Fibroblast of lung (primary cell): ENCODE measurements at regions not wholly inside any gene's neighbourhood (a gene's known extent, or its start where the extent isn't known, plus 50 kb on each side); places are given as distances from the start of the nearest gene placed in this dataset.

Experiments used
- DNase-seq, 2 donors: peaks; one replicate each; pipeline versions ENCODE4 v3.0.0 to v3.0.0-alpha.2; 2010; ENCODE audit warnings: low read depth in 2 of 2
- H2AFZ ChIP-seq: 2 replicates; pipeline ENCODE4 v1.5.1; 2012; ENCODE audit warnings: low read length, control low read depth, inconsistent platforms
- H3K27ac ChIP-seq: 2 replicates; pipeline ENCODE4 v1.5.1; 2011; ENCODE audit warnings: low read length, control low read depth; ENCODE audit not compliant: insufficient read depth
- H3K27me3 ChIP-seq: 2 replicates; pipeline ENCODE4 v1.5.1; 2011; ENCODE audit warnings: mild to moderate bottlenecking, low read length; ENCODE audit not compliant: control insufficient read depth, insufficient read depth
- H3K36me3 ChIP-seq: 2 replicates; pipeline ENCODE4 v1.5.1; 2011; ENCODE audit warnings: low read length; ENCODE audit not compliant: control insufficient read depth, insufficient read depth
- H3K4me1 ChIP-seq: 2 replicates; pipeline ENCODE4 v1.5.1; 2011; ENCODE audit warnings: low read length; ENCODE audit not compliant: control insufficient read depth, insufficient read depth; ENCODE audit errors: extremely low read depth
- H3K4me2 ChIP-seq: 2 replicates; pipeline ENCODE4 v1.5.1; 2011; ENCODE audit warnings: low read length, control low read depth; ENCODE audit not compliant: insufficient read depth; ENCODE audit errors: extremely low read depth
- H3K4me3 ChIP-seq, 4 experiments: fragments of 200-600 bp in 1 of 4; sonication (generic) in 1 of 4; replicated peaks in 1 of 4; 2 replicates each; pipeline ENCODE4 v1.5.1; 2011 to 2016; ENCODE audit warnings: low read length in 4 of 4, low read depth in 3 of 4, mild to moderate bottlenecking in 3 of 4, control low read depth in 2 of 4, inconsistent platforms in 1 of 4, mixed read lengths in 1 of 4; ENCODE audit not compliant: insufficient read depth in 1 of 4; ENCODE audit errors: control extremely low read depth in 1 of 4
- H3K79me2 ChIP-seq: 2 replicates; pipeline ENCODE4 v1.5.1; 2012; ENCODE audit warnings: mild to moderate bottlenecking, low read length, inconsistent platforms; ENCODE audit not compliant: control insufficient read depth, insufficient read depth
- H3K9ac ChIP-seq: 2 replicates; pipeline ENCODE4 v1.5.1; 2011; ENCODE audit warnings: mild to moderate bottlenecking, low read length, control low read depth; ENCODE audit not compliant: insufficient read depth
- H3K9me3 ChIP-seq: 2 replicates; pipeline ENCODE4 v1.5.1; 2012; ENCODE audit warnings: low read depth, low read length; ENCODE audit not compliant: control insufficient read depth, insufficient read depth
- H4K20me1 ChIP-seq: 2 replicates; pipeline ENCODE4 v1.5.1; 2011; ENCODE audit warnings: low read length; ENCODE audit not compliant: control insufficient read depth, insufficient read depth; ENCODE audit errors: extremely low read depth
- CTCF ChIP-seq, 2 donors: IDR thresholded peaks in 1 of 2; conservative IDR thresholded peaks in 1 of 2; 1 replicate in 1 of 2; 2 replicates in 1 of 2; pipeline ENCODE4 v1.5.1; 2011 to 2012; ENCODE audit warnings: low read length in 2 of 2, control low read depth in 1 of 2, inconsistent platforms in 1 of 2, low read depth in 1 of 2, mild to moderate bottlenecking in 1 of 2
- EZH2 ChIP-seq: IDR thresholded peaks from 2 replicates; pipeline ENCODE4 v1.5.1; 2012; ENCODE audit warnings: low read length, control low read depth, mild to moderate bottlenecking; ENCODE audit errors: missing control alignments

GRCh38 chr17:73697872-73698271, 53.6 kb upstream of the SDK2 start:
- H3K27me3 ChIP-seq: no peaks in the 10 kb centered on the region
- no peak overlapping the region for H3K9ac ChIP-seq
- H3K79me2 ChIP-seq: no peaks in the 10 kb centered on the region
- H4K20me1 ChIP-seq: no peaks in the 10 kb centered on the region
- H3K4me2 ChIP-seq: no peak overlapping the region
- no peak overlapping the region for H3K4me3 ChIP-seq
- H3K4me1 ChIP-seq: no peaks in the 10 kb centered on the region
- peaks cover 5% of the 10 kb centered on the region for H3K9me3 ChIP-seq
- H3K36me3 ChIP-seq: no peaks in the 10 kb centered on the region
- H3K27ac ChIP-seq: no peak overlapping the region
- H2AFZ ChIP-seq: no peak overlapping the region
- no peak for DNase-seq
- TF ChIP-seq CTCF (conservative IDR thresholded peaks at IDR 0.05 in 1 of 2, IDR thresholded peaks at IDR 0.05 in 1 of 2; ENCODE audit: low read depth in 1 of 2, low read length in 2 of 2) (no peak), EZH2 (no peak)

- Histone ChIP-seq H2AFZ (no peak overlapping the region), H3K36me3 (no peaks in the 10 kb centered on the region), H4K20me1 (no peaks in the 10 kb centered on the region), H3K27me3 (no peaks in the 10 kb centered on the region), H3K27ac (no peak overlapping the region), H3K9me3 (peaks cover 5% of the 10 kb centered on the region), H3K4me1 (no peaks in the 10 kb centered on the region), H3K9ac (no peak overlapping the region), H3K4me2 (no peak overlapping the region), H3K79me2 (no peaks in the 10 kb centered on the region), H3K4me3 (no peak overlapping the region)
- TF ChIP-seq CTCF (conservative IDR thresholded peaks at IDR 0.05 in 1 of 2, IDR thresholded peaks at IDR 0.05 in 1 of 2; ENCODE audit: low read depth in 1 of 2, low read length in 2 of 2): no peak
- no peak for TF ChIP-seq EZH2
- no peak for DNase-seq
Observed at GRCh38 chr17:73698966-73699365, 54.7 kb upstream of the SDK2 start.

GRCh38 chr17:73701701-73702100, 57.5 kb upstream of the SDK2 start:
- Histone ChIP-seq H3K27ac (no peak overlapping the region), H3K4me3 (no peak overlapping the region), H3K36me3 (no peaks in the 10 kb centered on the region), H3K27me3 (no peaks in the 10 kb centered on the region), H3K4me2 (no peak overlapping the region), H3K79me2 (no peaks in the 10 kb centered on the region), H3K9ac (no peak overlapping the region), H4K20me1 (no peaks in the 10 kb centered on the region), H3K4me1 (no peaks in the 10 kb centered on the region), H2AFZ (no peak overlapping the region), H3K9me3 (no peaks in the 10 kb centered on the region)
- no peak for DNase-seq
- TF ChIP-seq EZH2 (no peak), CTCF (conservative IDR thresholded peaks at IDR 0.05 in 1 of 2, IDR thresholded peaks at IDR 0.05 in 1 of 2; ENCODE audit: low read depth in 1 of 2, low read length in 2 of 2) (no peak)
